HG03442 (cell line): ENCODE measurements at regions not wholly inside any gene's neighbourhood (a gene's known extent, or its start where the extent isn't known, plus 50 kb on each side); places are given as distances from the start of the nearest gene placed in this dataset.
A peak's percentile ranks its signal among the peaks of the same experiment; 100 is the strongest.

ENCODE experiments used
- ATAC-seq: cut with Tn5 transposase; IDR thresholded peaks from one replicate; pipeline ENCODE4 v1.9.1; 2021; ENCODE audit warnings: mild to moderate bottlenecking, moderate library complexity; ENCODE audit not compliant: unreplicated experiment

DNA sequence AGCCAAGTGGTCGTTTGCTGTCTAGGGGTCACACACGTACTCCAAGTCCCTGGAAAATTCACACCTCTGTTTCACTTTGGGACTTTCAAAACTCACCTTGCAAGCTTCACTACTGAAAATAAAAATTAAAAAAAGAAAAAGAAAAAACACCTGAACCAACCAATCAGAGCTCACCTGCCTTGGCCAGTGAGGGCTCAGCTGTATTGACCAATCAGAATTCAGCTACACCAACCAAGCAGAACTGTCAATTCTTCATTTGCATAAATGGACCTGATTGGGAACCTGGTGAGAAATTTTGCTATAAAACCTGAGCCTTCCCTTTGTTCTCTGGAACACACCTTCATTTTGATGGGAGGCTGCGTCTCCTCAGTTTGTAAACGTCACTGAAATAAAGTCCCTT, 176.4 kb downstream of the TTC32 start:
- no peak for ATAC-seq

DNA sequence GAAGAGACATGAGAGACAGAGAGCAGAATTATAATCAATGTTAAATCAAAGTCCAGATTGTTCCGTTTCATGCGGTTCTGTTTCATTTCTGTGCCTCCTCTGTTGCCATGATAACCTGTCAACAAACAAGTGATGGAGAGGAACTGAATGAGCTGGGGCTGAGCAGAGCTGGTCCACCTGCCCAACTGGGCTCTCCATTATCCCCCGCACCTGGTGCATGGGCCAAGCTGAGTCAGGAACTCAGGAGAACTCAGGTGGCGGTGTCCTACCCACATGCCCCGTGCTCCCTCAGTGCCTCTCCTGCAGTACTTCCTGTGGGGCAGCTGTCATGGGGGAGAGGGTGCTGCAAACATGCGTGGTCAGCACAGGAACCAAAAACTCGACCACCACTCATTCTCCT, 178.8 kb downstream of the TTC32 start:
- ATAC-seq = no peak

DNA sequence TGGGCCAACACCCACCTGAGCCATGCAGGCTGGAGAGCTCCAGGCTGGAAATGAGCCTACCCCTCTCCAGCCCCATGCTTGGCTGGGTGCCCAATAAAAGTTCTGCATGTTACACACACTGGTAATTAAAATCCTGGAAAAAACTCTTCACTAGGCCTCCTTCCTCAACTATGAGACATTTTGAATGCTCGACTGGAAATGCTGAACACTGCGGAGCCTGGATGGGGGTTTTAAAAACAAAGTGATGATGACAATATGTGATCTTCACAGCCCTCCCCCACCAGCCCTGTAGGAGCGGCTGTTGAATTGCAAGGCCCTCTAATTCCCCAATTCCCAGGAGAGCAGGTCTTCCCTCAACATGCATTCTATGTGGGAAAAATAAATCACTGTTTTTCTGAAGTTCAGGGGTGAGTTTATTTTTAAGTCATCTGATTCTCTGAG, 179.2 kb downstream of the TTC32 start:
- ATAC-seq = no peak

DNA sequence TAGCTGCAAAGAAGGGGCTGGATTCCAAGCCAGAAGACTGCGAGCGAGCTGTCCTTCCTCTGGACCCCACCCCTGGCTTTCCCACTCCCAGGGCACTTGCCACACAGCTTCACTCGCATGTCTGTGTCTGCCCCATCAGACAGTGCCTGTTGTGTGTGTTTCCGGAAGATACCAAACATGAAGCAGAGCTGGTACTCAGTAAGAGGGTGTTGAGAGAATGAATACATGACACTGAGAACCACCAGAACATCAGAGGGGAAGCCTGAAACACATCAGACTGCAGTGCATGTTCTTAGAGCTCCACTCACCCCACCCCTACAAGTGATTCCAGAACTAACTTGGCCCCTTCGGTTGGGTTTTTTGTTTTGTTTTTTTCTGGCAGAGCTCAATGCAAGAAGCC, 181.5 kb downstream of the TTC32 start:
- ATAC-seq = no peak

DNA sequence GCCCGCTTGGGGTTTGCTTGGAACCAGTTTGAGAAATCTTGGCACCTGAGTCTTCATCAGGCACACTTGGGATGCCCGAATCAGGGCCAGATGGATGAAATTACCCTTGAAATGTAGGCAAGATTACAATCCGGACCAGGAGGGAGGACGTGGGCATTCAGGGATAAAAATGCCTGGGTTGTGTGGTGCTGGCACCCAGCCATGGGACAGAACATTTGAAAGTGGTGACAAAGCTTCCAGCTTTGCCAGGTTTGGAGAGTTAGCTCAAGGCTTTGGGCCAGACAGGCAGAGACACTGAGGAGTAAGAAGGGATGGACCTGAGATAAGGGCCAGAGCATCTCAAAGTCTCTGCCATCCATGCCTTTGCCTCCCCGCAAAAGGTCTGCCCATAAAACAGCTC, 182.2 kb downstream of the TTC32 start:
- ATAC-seq = no peak

DNA sequence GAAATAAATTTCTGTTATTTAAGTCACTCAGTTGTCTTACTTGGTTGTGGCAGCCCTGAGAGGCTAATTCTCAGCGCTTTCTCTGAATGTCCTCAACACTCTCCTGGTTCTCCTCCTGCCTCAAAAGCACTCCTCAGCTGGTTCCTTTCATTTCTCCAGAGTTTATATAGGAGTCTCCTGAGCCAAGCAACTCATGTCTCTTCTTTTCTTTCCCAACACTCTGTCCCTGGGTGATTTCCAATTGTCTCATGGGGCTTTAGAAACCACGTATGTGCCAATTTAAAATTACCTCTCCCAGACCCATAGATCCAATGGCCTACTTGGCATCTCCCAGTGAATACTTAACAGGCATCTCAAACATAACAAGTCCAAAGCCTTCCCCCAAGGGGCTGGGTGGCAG, 184.3 kb downstream of the TTC32 start:
- ATAC-seq = no peak

DNA sequence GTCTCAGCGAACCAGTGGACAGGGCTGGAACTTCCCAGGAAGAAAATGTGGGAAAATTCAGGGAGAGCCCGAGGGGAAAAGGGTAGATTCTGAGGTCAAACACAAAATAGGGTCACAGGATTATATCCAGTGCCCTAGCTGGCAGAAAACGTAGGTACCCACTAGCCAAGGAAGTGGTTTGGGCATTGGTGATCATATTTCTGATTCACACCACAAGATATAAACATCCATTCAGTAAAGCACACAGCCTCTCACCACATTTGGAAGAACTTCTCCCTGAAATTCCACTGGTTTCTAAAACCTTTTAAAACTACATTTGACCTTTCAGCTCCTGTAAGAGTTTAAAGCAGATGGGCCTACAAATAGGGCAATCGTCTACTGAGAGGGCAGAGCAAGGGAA, 186.9 kb downstream of the TTC32 start:
- ATAC-seq = no peak

DNA sequence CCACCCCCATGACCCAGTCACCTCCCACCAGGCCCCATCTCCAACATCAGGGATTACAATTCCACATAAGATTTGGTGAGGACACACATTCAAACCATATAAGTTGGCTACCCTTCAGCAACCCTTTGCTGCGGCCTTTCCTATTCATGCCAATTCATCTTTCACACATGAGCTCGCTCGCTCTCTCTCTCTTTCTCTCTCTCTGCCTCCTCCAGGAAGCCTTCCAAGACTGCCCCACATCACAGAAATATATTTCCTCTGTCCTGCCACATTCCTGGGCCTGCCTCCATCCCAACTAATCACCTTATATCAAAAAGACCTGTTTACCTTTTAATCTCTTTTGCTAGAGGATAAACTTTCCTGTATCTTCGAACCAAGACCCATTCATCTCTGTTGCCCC, 188.9 kb downstream of the TTC32 start:
- ATAC-seq = no peak

DNA sequence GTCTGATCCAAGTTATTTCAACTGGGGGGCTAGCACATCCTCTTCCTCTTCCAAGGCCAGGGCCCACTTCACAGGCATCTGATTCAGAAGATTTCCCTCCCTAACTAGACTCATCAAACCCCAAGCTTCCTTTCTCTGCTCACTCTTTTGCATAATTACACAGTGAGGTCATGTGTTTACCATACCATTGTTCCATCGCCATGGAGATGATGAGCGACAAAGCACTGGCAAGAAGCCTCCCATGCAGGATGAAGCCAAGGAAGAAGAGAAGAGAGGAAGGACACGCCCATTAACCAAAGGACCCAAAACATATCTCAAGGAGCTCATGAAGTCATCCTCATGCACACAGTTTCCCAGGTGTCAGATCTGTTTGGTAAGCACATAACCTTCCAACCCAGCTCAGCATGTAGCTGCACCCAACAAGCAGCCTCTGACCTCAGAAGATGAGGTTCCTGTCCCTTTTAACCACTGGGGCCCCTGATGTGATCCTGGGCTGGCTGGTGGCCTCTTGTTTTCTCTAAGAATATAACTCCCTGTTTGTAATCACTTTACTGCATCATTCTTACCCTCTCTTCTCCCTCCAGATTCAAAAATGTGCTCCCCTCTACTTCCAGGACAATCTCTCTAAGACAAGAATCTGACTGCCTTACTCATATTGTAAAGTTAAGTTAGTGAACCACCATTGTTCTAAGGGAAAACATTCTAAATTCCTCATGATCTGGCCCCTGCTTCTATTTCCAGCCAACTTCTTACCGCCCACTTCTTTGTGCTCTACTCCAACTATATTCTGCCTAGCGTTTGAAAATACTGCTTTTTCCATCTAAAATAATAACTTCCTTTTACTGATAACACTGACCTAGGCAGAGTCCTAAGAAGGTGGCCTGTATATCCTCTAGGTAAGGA, 190.1 kb downstream of the TTC32 start:
- ATAC-seq = peak; percentile 51

DNA sequence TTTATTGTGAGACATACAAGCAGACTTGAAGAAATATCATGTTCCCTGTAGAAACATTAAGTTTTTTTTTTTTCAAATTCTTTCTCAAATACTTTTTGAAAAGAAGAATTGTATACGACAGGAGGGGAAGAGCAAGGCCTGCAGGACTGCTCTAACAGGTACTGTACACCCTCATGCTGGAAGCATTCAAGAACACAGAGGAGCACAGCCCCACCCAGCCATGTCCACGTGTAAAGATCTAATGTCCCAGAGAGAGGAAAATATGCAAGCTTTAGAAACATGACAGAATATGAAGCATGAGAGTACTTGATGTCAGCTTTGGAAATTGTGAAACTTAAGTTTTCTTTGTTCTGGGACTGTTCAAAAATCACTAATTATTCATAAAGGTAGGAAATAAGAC, 191.6 kb downstream of the TTC32 start:
- no peak for ATAC-seq

DNA sequence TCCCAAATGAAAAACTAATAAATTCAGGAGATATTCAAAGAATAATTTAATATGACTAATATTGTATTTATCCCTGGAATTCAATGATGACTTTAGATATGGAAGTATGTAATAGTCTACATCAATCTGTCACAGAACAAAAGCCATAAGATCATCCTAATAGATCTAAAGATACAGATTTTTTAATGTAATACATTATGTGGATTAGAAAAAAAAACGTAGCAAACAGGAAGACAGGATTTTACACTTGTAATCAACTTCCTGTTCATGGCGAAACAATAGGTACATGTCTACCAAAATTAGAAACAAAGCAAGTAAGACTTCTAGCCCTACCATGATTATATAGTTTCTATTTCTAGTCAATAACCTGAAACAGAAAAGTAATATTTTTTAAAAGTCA, 192.2 kb downstream of the TTC32 start:
- no peak for ATAC-seq

DNA sequence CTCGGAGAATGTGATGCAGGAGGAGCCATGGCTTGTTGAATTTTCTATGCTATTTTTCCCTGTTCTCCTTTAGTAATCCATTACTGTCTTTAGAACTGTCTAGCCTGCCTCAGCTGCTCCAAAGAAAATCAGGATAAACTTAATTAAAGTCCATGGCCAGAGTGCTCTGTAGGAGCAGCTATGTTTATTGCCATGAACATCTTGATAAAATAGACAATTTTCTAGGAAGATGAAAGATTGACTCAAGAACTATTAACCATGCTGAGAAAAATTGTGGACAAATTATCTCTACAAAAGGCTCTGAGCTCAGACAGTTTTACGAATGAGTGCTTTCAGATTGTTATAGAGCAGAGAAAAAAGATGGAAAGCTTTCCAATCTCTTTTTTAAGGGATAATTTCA, 193.0 kb downstream of the TTC32 start:
- no peak for ATAC-seq

DNA sequence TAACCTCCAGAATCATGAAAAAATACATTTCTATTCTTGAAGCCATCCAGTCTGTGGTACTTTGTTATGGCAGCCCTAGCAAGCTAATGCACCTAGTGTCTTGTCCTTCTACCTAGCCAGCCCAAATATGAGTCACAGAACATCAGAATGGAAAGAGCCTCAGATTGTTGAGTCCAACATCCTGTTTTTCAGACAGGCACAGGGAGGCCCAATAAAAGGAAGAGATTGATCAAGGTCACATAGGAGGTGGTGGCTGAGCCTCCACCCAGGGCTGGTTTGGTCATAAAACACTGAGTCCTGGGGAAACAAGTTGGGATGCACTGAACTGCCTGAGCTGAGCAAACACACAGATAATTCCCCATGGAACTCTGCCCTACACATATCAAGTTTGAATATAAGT, 195.5 kb downstream of the TTC32 start:
- ATAC-seq = no peak

DNA sequence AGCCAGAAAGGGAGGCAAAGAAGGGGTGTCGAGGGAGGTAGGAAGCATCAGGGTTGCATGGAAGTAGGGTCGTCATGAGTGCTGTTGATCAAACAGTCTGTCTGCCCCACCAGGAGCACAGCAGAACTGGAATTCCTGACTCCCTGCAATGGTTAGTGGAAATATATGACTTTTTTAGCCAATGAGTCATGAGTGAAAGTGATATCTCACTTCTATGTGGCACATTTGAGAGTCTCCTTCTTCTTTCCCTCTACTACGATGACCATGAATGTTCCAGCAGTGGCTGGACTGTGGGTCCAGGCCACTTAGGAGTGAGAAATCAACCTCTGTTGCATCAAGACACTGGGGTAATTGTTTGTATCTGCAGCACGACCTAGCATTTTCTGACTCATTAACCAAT, 199.5 kb downstream of the TTC32 start:
- ATAC-seq = no peak

DNA sequence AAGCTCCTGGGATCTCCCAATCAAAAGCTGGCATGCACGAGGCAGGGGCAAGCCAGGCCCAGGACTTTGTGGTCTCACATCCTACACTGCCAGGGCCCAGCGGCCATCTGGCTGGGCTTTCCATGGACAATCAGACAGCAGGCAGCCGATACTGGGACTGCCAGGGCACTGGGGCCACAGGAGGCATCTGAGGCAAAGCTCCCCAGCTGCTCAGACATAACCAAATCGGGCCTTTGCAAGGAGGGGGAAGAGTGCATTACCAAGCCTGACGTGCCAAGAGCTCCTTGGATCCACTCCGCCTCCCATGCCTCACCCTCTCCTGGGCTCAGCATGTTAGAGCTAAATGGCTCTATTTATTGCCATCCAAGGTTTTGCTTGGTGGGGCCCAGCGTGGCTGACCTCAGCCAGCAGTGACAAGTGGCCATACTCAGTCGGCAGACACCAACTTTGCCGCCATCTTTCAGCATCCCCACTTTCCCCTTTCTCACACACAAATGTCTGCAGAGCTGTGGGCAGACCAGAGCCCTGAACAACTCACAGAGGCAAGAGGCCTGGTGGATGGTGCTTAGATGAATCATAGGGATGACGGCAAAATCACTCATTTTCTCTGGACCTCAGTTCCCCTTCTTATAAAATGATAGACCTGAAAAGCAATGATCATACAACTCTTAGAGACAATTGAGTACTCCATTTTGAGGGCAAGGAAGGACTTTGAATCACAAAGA, 200.8 kb downstream of the TTC32 start:
- ATAC-seq = no peak

DNA sequence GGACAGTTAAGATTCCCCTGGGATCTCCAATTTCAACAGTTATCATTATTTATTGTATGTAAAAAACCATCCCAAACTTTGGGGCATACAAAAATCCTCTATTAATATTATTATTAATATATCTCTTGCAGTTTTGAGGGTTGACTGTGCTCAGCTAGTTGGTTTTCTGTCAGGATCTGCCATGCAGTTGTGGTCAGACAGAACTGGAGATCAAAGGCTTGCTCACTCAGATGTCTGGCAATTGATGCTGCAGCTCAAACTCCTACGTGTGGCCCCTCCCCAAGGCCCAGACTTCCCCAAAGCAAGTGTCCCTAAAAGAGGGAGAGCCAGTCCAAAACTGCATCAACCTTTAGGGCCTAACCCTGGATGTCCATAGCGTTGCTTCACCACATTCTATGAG, 204.7 kb downstream of the TTC32 start:
- ATAC-seq = no peak

DNA sequence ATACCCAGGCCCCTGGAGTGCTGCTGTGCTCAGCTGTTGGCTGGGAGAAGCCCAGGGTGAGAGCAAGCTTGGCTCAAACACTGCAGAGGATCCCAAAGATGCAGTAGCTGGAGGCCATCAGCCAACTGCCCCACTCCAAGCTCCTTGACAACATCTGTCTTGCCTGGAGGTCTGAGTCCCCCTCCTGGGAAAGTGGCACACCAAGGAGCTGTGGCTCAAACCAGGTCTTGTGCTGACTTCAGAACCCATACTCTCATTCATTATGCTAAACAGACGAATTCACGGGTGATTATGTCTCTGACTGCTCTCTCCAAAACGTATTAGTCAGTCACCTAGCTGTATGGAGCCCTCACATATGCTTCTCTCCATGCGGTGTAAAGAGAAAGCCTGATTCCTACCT, 206.1 kb downstream of the TTC32 start:
- no peak for ATAC-seq

DNA sequence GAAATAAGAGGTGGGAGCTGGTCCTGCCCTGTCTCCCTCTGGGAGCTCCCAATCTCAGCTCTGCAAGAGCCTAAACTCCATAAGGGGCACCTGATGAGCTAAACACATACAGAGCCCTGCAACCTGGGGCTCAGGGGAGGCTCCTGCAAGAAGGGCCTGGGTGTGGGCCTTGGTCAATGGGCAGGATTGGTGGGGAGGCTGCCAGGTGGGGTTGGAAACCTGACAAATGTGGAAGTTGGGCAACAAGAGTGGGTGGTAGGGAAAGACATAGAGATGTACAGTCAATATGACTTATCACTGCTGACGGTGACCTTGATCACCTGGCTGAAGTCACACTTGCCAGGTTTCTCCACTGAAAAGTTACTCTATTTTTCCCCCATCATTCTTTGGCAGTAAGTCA, 209.9 kb downstream of the TTC32 start:
- ATAC-seq = no peak

DNA sequence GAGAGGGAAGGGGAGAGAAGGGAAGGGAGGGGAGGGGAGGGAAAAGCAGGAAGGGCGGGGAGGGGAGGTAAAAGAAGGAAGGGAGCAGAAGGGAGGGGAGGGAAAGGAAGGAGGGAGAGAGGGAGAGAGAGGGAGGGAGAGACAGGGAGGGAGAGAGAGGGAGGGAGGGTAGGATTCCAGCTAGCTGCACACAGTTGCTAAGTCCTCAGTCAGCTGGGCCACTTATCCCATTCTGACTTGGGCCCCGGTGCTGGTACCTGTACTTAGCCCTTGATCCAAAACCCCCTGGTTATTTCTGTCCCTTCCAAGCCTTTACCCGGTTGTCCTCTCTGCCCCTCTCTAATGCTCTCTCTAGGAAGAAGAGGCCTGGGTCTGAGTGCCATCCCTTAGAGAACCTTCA, 211.4 kb downstream of the TTC32 start:
- ATAC-seq = no peak

DNA sequence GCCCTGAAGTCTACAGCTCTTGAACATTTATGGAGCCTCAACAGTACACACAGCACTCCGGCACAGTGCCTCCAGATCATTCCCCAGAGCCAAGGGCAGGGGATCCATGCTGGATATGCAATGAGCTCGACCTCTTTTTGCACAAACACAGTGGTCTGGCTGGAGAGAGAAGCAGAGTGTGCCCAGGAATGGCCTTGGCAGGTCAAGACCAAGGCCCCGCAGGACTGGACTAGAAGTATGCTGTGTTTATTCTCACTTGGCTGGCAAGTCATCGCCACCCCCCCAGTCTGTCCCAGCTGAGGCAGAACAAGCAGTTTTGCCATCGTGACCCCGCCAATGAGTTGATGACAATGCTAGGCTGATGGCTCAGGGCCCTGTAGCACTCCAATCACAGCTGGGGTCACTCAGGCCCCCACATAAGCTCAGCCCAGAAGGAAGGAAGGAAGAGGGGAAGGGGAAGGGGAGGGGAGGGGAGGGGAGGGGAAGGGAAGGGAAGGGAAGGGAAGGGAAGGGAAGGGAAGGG, 212.1 kb downstream of the TTC32 start:
- no peak for ATAC-seq

DNA sequence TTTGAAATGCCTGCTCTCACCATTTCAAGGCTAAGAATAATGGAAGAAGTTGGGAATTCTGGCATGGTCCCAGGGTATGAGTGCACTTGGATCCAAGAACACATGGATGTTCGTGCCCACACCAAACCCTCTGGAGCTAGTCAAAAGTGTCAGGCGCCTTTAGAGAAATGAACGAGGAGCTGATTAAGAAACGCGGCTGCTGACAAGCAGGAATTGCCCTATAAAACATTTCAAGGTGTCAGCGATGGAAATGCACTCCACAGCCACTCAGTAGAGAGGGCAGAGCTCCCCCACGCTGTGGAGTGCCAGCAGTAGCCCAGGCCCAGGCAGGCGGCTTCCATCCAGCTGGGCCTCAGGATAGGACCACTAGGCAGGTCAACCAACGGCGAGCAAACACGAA, 213.7 kb downstream of the TTC32 start:
- ATAC-seq = no peak

DNA sequence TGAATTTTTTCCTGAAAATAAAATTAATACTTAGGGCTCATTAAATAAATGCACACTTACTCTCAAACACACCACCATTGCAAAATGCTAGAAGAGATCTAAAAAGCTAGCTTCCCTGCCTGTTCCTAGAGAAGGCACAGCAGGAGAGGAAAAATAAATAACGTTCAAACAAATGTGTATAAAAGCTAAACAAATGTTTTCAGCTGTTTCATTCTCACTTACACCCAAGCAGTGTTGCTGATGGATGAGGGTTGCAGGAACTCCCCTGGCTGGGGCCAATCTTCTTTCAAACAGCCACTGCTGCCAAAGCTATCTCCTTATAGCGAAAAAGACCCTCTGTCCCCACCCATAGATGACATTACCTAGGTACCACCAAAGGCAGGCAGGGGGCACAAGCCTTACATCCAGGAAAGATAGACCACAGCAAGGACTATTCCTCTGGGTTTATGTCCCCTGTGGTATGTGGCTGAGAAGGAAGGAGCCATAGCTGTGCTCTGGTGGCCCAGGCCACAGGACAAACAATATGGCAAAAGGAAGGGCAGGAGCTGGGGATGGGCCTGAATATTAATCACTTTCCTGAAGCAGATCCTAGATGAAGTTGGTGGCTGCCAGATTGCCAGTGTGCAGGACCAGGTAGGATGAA, 214.6 kb downstream of the TTC32 start:
- no peak for ATAC-seq
